ENCODE measurements at regions not wholly inside any gene's neighbourhood (a gene's known extent, or its start where the extent isn't known, plus 50 kb on each side); places are given as distances from the start of the nearest gene placed in this dataset.

DNA sequence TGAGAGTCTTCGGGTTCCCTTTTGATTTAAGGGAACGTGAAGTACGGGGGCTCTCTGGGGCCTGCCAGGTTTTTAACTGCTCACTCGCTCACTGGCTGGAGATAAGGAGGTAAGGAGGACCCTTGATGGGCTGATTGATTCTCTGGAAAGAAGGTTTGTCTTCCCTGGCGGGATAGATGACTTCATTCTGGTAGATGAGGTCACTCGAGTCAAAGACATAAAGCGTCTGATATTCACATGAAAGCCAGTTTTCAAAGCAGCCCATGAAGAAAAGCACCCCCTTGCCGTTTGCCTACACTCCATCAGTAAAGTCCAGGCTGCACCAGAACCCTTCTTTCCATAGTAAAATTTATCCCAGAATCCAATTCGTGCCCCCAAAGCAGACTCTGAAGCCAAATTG lies 233.7 kb upstream of the IRX5 start:
- ChIA-PET CTCF (interaction anchor here (1.7 kb wide), 1 partner anchor 9 kb away, joined by 4 read pairs; no protein-coding TSS in a partner anchor), POLR2A (no interaction called here)
- TF ChIP-seq, protein P1, sequence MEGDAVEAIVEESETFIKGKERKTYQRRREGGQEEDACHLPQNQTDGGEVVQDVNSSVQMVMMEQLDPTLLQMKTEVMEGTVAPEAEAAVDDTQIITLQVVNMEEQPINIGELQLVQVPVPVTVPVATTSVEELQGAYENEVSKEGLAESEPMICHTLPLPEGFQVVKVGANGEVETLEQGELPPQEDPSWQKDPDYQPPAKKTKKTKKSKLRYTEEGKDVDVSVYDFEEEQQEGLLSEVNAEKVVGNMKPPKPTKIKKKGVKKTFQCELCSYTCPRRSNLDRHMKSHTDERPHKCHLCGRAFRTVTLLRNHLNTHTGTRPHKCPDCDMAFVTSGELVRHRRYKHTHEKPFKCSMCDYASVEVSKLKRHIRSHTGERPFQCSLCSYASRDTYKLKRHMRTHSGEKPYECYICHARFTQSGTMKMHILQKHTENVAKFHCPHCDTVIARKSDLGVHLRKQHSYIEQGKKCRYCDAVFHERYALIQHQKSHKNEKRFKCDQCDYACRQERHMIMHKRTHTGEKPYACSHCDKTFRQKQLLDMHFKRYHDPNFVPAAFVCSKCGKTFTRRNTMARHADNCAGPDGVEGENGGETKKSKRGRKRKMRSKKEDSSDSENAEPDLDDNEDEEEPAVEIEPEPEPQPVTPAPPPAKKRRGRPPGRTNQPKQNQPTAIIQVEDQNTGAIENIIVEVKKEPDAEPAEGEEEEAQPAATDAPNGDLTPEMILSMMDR (IDR thresholded peaks at IDR 0.05; ENCODE audit: control extremely low read depth, extremely low read depth, low read depth, missing control alignments), result no peak
- DNase-seq (ENCODE audit: extremely low spot score), result no peak

DNA sequence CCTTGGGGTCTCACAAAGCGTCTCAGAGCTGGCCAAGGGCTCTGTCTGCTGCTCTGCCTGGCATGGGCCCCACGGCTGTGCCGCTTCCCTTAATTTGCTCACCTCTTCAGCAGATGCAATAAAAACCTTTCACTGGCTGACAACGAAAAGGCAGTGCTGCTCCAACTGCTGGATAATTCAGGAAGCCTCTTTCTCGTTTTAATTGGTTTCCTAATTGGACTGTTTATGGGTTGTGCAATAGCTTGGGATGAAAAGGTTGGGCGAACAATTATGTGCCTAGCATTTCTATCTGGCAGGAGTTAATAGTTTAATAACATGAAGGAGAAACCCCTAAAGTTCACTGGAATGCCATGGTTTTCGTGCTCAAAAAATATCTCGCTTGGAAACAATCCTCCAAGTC lies 234.1 kb upstream of the IRX5 start:
- ChIA-PET POLR2A (no interaction called here), CTCF (no interaction called here)
- TF ChIP-seq, protein P1 (IDR thresholded peaks at IDR 0.05; ENCODE audit: control extremely low read depth, extremely low read depth, low read depth, missing control alignments), result no peak
- DNase-seq (ENCODE audit: extremely low spot score), result no peak

DNA sequence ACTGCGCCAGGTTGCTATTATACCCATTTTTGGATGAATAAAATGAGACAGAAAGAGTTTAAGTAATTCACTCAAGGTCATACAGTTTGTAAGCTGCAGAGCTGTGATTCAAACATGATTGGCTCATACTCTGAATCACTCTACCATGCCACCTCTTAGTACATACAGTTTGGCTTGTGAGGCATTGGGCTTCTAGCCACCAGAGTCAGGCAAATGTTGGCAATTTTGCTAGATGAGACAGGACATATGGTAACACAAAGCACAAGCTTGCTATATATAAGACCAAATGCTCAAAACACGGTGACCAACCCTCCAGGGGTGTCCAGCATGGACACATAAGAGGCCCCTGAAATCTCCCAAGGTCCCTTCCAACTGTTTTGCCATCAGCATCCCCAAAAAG lies 236.0 kb upstream of the IRX5 start:
- POLR2A ChIA-PET, result no interaction called here
- CTCF ChIA-PET, result no interaction called here
- DNase-seq (ENCODE audit: extremely low spot score), result no peak
- TF ChIP-seq, protein P1 (IDR thresholded peaks at IDR 0.05; ENCODE audit: control extremely low read depth, extremely low read depth, low read depth, missing control alignments), result no peak

DNA sequence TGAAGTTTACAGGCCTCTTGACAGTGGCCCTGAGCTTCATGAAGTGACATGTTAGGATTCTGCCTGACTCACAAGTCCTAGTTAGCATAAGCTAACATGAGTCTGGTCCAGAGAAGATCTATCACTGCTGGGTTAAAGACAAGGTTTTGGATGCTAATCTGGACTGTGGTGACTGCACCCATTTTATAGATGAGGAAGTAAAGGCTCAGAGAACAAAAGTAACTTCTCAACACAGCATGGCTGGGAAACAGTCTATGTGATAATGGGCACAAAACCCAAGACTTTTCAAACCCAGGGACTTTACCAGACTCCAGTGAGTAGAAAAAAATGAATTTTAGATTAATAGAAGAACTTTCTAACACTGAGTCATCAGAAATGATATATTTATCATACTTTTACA lies 236.8 kb upstream of the IRX5 start:
- CTCF ChIA-PET, result no interaction called here
- POLR2A ChIA-PET, result no interaction called here
- no peak for DNase-seq (ENCODE audit: extremely low spot score)
- TF ChIP-seq, protein P1 (IDR thresholded peaks at IDR 0.05; ENCODE audit: control extremely low read depth, extremely low read depth, low read depth, missing control alignments), result no peak

DNA sequence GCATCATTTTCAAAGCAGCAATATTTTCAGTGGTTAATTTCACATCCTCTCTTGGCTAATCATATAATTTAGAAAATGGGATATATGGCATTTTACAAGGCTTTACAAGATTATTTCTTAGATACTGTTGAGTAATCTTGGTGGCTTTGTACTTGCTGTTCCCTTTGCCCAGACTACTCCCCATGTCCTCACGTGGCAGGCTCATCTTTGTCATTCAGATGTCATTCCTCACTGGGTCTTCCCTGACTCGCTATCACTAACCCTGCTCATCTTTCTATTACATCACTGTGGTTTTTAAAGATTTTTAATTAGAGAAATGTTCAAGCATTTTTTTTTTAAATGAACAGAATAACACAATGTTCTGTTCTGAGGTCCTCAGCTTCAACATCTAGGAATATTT lies 240.0 kb upstream of the IRX5 start:
- no peak for DNase-seq (ENCODE audit: extremely low spot score)
- ChIA-PET CTCF (no interaction called here), POLR2A (interaction anchor here (0.6 kb wide), 1 partner anchor 342 kb away, joined by 8 read pairs; no protein-coding TSS in a partner anchor)
- TF ChIP-seq, protein P1 (IDR thresholded peaks at IDR 0.05; ENCODE audit: control extremely low read depth, extremely low read depth, low read depth, missing control alignments), result no peak

DNA sequence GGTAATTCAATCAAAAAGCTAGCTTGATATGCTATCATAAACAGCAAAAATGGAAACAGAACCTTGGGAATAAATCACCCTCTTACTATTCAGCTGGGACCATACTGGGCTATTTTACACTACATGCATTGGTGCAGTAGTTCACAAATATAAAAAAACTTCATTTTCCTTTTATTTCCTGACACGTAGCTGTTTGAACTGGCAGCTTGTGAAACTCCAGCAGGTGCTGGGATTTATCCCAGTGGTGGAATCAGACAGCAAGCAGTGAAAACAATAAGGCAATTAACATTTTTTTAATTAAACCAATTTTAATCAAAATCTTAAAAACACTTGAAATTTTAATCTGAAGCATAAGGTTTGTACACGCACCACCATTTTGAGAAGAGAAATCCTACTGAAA lies 240.4 kb upstream of the IRX5 start:
- CTCF ChIA-PET, result no interaction called here
- POLR2A ChIA-PET, result interaction anchor here (0.6 kb wide), 1 partner anchor 342 kb away, joined by 8 read pairs; no protein-coding TSS in a partner anchor
- TF ChIP-seq, protein P1 (IDR thresholded peaks at IDR 0.05; ENCODE audit: control extremely low read depth, extremely low read depth, low read depth, missing control alignments), result no peak
- DNase-seq (ENCODE audit: extremely low spot score), result no peak

All from GM10248 (cell line).